Activated naive CD4-positive, alpha-beta T cell treated with anti-CD3 and anti-CD28 coated beads, Interleukin-2, amount 50 U/mL, for 72 hours (primary cell): ENCODE measurements at regions not wholly inside any gene's neighbourhood (a gene's known extent, or its start where the extent isn't known, plus 50 kb on each side); places are given as distances from the start of the nearest gene placed in this dataset.

Experiments
- ATAC-seq, 2 donors: fragments of 150-1000 bp; cut with Tn5 transposase; 2 replicates each; pipeline ENCODE4 v1.10.0; 2021; ENCODE audit warnings: mild to moderate bottlenecking in 2 of 2, moderate library complexity in 2 of 2
- DNase-seq, 2 donors: peaks; one replicate each; pipeline ENCODE4 v3.0.0; 2021 to 2022; ENCODE audit warnings: low spot score in 2 of 2
- H3K27ac Mint-ChIP-seq, 2 donors: one replicate each; pipeline ENCODE4 v1.8.0; 2022; ENCODE audit warnings: mild to moderate bottlenecking in 2 of 2, mixed read lengths in 2 of 2
- H3K36me3 Mint-ChIP-seq, 2 donors: one replicate each; pipeline ENCODE4 v1.8.0; 2022; ENCODE audit warnings: mixed read lengths in 2 of 2
- H3K9me3 Mint-ChIP-seq, 2 donors: one replicate each; pipeline ENCODE4 v1.8.0; 2022; ENCODE audit warnings: mixed read lengths in 2 of 2

DNA sequence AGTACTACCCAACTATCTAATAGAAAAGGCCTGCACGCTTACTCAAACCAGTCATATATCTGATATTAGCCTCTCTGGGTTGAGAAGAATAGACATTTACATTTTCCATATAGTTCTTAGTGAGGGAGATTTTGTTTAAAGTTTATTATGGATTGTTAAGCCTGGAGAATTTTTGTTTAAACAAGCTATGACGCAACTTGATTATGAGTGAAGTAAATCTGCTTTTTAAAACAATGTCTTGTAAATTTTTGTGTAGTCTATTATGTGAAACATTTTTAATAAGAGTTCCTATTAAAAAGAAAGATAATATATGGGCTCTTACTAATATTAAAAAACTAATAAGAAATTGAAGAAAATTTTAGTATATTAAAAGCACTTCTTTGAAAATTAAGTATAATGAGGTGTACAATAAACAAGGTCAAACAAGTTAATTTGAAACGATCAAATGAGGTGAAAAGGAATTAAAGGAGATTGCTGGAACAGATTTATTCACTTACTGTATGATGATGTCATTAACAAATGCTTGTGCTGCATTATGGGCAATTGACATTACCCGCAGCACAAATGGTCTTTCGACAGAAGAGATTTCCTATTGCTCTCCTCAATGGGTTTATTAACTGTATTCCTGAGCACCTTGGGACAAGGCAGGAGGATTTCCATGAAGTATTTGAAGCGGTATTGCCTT lies 229.2 kb upstream of the SMIM21 start:
- no peak for ATAC-seq
- H3K9me3 Mint-ChIP-seq: peaks cover 6 to 9% of the 10 kb centered on the region in 2 donors

DNA sequence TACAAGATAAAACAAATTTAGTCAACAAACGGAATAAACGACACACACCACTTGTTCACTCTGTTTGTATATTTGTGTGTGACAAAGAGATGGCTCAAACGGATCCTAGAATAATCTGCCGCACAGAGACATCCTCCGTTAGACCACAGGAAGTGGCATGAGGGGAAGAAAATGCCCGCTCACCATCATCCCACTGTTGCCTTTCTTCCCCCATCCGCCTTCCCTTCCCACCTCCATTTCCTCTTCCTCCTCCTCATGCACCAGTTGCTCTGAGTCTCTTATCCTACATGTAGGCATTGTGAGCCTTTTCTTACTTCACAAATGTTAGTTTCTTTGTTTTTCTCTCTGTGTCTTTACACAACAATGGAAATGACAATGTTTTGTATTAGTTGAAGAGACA lies 228.5 kb upstream of the SMIM21 start:
- Mint-ChIP-seq H3K27ac (no peak overlapping the region), H3K9me3 (peaks cover 3 to 5% of the 10 kb centered on the region in 2 donors), H3K36me3 (no peaks in the 10 kb centered on the region)
- ATAC-seq (no peak), DNase-seq (no peak)

More for the DNA sequence above, 229.2 kb upstream of the SMIM21 start:
- H3K36me3 Mint-ChIP-seq: no peaks in the 10 kb centered on the region
- H3K27ac Mint-ChIP-seq: no peak overlapping the region
- DNase-seq: no peak

DNA sequence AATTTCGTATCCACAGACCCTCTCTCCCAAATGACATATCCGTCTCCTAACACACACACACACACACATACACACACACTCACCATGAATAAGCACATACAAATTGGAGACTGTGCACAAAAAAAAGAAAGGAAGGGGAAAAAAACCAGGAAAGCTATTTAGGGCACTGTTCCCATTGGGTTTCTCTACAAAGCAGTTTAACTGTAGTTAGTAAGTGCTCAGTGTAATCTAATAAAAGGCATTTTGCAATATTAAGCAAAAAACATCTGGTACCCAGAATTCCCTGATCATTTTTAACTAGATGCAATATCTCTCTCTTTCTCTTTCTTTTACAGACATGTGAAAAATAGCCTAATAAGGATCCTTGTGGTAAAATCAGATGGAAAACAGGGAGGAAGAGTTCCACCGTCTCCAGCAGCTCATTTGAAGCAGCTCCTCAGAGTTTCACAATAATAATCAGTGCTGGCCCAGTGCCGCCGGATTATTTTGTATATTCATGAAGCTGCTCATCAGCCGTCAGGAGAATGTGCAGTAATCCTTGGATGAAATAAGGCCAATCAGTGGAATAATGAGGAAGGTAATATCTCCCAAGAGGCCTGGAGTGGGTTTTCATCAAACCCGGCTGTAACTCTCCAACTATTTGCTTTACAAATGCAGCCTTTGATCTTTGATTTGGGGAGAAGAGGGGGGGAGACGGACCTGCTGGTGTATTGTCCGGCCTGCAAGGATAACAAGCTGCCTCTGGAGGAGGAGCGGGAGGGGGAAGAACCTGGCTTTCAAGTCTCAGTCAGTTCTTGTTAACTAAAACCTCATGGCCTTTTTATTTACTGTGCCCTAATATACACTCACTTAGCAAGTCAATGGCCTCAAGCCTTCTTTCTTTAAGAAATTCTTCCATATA lies 227.6 kb upstream of the SMIM21 start:
- Mint-ChIP-seq H3K36me3 (no peaks in the 10 kb centered on the region), H3K27ac (no peak overlapping the region), H3K9me3 (no peaks in the 10 kb centered on the region)
- DNase-seq: no peak
- no peak for ATAC-seq

DNA sequence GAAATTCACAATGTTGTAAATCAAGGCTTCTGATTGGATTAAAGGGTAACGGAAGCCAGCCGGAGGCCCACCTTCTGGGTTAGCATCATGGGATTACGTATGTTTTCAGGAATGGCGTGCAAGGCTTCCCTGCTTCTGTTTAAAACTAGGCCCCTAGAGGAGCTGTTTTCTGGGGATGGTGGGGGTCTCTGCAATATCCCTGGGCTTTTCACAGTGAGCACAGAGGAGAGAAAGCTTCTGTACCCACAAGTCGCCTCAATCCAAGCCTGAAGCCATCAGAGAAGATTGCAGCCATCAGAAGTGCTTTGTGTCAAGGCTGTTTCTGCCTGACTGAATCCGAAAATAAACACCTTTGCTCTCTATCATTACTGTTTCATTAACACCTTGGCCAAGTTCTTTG lies 226.9 kb upstream of the SMIM21 start:
- no peak overlapping the region for H3K27ac Mint-ChIP-seq
- H3K9me3 Mint-ChIP-seq: no peaks in the 10 kb centered on the region
- H3K36me3 Mint-ChIP-seq: no peaks in the 10 kb centered on the region
- DNase-seq (no peak), ATAC-seq (no peak)

DNA sequence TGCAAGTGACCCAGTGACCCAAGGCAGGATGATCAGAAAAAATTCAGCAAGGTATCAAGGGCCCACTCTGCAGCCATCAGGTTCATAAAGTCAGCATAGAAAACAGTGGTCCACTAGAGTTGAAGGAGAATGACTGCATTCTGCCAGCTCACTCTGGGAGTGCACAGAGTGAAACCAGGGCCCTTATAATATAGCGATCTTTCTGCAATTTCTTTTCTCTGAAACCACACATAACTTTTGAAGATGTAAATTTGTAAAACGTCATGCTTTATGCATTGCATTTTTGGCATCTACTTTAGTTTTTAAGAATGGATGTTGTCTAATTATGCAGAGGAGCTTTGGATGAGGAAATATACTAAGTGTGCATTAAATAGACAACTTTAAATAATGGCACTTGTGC lies 225.0 kb upstream of the SMIM21 start:
- DNase-seq (no peak), ATAC-seq (no peak)
- H3K27ac Mint-ChIP-seq: no peak overlapping the region
- no peaks in the 10 kb centered on the region for H3K36me3 Mint-ChIP-seq
- H3K9me3 Mint-ChIP-seq: peaks cover 0 to 4% of the 10 kb centered on the region in 2 donors

DNA sequence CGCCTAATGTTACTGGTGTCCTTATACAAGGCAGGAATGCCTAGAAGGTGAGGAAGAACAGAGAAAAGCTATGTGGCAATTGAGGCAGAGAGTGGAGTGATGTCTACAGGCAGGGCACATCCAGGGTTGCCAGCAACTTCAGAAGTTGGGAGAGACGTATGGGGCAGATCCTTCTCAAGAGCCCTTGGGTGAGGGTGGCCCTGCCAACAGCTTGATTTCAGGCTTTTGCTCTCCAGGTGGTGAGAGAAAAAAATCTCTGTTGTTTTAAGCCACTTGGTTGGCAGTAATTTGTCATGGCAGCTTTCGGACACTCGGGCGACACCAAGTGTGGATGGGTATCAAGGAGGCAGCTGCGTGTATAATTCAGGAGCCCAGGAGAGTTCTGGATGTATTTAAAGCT lies 217.4 kb upstream of the SMIM21 start:
- Mint-ChIP-seq H3K36me3 (peaks cover 0 to 7% of the 10 kb centered on the region in 2 donors), H3K27ac (no peak overlapping the region), H3K9me3 (peaks cover 10 to 25% of the 10 kb centered on the region in 2 donors)
- ATAC-seq (no peak), DNase-seq (no peak)

DNA sequence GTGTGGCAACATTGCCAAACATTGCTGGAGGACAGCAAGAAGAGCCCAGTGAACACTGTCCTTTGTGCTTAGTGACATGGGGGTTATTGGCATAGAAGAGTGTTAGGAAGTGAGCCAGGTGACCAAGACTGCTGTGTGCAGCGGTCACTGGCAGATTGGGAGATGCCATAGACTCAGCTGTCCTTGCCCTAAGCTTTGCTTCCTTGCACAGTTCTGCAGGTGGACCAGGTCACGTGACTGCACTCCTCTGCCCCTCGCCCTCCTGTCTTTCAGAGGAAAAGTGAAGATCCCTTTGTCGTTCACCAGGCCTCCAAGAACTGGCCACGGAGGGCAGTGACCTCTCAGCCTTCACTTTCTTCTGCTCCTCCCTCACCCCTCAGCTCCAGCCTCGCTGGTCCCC lies 215.6 kb upstream of the SMIM21 start:
- Mint-ChIP-seq H3K36me3 (peaks cover 0 to 7% of the 10 kb centered on the region in 2 donors), H3K27ac (no peak overlapping the region), H3K9me3 (peaks cover 10 to 25% of the 10 kb centered on the region in 2 donors)
- no peak for ATAC-seq
- no peak for DNase-seq

DNA sequence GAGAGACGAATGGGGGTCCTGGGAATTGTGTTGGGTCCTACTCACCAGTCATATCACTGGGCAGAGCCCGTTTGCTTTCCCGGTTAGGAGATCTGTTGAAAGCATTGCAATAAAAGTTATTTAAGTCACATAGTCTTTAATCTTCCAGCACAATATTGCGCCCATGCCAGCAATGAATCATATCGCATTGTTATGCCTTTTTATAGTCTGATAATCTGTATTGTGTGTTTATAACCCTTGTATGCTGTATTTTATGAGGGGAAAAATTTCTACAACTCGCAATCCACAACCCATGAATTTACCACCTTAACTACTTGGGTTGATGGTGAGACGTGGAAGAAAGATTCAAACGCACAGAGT lies 211.9 kb upstream of the SMIM21 start:
- Mint-ChIP-seq H3K9me3 (peaks cover 0 to under 1% of the 10 kb centered on the region in 2 donors), H3K27ac (no peak overlapping the region), H3K36me3 (no peaks in the 10 kb centered on the region)
- DNase-seq: no peak
- no peak for ATAC-seq

DNA sequence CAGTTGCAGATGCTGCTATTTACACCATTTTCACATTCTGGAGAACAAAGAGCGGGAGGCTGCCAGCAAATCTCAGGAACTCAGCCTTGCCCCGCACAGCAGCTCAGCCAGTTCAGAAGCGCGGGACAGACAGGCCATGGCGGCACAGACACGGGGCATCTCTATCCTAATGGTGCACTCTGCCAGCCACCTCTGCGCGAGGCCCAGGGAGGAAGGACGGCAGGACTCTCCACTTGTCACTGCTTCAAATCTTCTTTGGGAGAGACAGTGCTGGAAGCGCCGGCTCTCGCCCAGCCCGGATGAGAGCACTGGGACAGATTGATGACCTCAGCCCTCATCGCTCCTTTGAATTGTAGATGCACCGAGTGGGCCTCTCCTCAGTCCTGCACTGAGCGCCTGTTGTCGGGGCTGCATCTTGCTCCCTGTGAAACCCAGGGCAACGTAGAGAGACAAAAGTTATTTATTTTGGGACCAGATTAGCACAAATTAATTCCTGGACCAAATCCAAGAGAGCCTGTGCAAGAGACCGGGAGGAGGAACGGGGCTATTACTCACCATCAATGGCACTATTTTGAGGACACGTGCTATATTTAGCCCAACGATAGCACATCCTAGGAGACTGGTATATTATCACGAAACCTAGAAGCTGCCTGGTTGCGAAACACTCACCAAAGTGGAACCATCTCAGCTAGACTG lies 211.4 kb upstream of the SMIM21 start:
- Mint-ChIP-seq H3K27ac (peak overlapping the region in 1 of 2 donors; percentile 44), H3K9me3 (no peaks in the 10 kb centered on the region), H3K36me3 (no peaks in the 10 kb centered on the region)
- ATAC-seq: no peak
- DNase-seq: no peak

DNA sequence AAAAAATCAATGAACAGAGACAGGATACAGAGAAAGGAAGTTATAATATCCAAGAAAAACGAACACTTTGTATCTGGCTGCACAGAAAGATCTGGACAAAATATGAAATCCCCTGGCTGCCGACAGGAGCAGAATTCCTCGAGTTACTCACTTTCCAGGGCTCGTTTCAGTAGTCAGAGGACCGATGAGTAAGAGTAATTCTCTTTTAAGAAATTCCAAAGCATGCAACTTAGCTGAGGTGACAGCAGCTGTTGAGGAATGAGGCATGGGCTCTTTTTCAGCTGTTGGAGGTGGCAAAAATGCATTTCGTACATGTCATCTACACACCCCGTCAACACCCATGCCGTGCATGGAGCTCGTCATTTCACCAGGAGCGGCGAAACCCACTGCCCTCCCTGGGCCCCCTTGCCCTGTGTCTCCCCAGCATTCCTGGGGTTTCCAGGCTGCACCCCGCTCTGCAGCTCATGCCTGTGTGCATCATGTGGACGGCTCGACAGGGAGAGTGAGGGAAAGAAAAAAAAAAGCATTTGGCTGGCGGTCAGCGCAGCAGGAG lies 210.8 kb upstream of the SMIM21 start:
- Mint-ChIP-seq H3K36me3 (no peaks in the 10 kb centered on the region), H3K9me3 (no peaks in the 10 kb centered on the region), H3K27ac (peak overlapping the region in 1 of 2 donors; percentile 44)
- no peak for DNase-seq
- ATAC-seq: no peak

DNA sequence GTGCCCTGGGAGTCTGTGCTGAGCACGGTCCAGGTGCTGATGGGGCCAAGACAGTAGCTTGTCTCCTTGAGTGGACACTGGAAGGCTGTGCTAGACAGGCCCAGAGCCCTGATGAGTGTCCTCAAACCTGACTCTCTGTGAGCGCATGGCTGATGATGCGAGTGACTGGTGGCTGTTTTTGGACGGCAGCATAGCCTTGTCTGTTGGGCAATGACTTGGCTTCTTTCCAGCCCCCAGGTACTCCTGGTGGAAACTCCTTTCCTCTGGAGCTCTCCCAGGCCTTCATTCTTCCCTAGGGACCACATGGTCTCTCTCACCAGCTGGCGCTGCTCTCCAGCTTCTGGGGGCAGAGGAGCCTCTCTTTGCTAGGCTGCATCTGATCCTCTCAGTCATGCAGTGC lies 207.6 kb upstream of the SMIM21 start:
- no peaks in the 10 kb centered on the region for H3K36me3 Mint-ChIP-seq
- no peaks in the 10 kb centered on the region for H3K9me3 Mint-ChIP-seq
- ATAC-seq: no peak

DNA sequence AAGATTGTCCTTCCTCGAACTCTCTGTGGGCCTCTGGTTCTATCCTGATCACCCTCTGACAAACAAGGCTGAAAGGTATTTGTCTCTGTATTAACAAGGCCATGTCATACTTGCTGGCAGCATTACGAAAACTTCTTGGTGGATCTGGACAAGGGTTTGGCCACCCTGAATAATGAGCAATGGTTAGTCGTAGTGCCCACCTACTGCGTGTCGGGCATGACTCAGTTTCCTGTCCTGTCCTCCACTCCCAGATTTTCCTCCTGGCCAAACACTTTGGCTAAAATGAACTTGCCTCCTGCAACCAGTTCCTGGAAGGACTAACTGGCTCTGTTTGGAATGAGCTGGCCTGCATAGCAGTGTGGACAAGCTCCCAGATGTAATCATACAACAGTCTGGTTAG lies 198.5 kb upstream of the SMIM21 start:
- no peak for ATAC-seq
- no peak for DNase-seq
- Mint-ChIP-seq H3K36me3 (no peaks in the 10 kb centered on the region), H3K9me3 (no peaks in the 10 kb centered on the region), H3K27ac (no peak overlapping the region)

More for the DNA sequence above, 207.6 kb upstream of the SMIM21 start:
- no peak for DNase-seq
- no peak overlapping the region for H3K27ac Mint-ChIP-seq

DNA sequence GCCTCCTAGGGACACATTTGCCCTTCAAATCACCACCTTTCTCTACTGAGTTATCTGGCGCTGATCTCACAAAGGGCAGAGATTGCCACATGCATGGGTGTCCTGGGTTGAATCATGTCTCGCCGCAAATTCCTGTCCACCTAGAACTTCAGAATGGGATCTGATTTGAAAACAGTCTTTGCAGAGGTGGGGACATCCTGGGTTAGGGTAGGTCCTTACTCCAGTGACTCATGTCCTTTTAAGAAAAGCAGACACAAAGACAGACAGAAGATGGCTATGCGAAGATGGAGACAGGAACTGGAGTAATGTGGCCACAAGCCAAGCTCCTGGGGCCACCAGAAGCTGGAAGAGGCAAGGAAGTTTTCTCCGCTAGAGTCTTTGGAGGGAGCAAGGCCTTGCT lies 197.4 kb upstream of the SMIM21 start:
- Mint-ChIP-seq H3K36me3 (no peaks in the 10 kb centered on the region), H3K9me3 (no peaks in the 10 kb centered on the region), H3K27ac (no peak overlapping the region)
- DNase-seq: no peak
- no peak for ATAC-seq

DNA sequence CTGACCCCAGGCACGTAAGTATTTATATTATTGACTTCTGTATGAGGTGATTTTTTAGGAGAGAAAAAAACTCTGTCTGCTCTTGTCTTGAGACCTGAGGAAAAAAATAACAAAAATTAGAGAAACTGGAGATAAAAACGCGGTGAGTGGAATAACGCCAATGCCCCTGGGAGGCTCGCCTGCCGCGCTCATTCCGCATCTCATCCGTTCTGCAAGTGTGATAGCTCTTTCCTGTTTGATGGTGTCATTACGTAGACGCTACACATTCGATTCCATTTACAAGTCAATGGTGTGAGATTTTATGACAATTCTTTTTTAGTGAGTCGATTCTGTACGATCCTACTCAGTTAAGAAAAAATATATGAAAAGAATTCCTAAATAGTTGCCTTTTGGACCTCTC lies 194.3 kb upstream of the SMIM21 start:
- Mint-ChIP-seq H3K9me3 (no peaks in the 10 kb centered on the region), H3K36me3 (no peaks in the 10 kb centered on the region), H3K27ac (peak overlapping the region in 1 of 2 donors; percentile 50)
- ATAC-seq: no peak
- DNase-seq: no peak

DNA sequence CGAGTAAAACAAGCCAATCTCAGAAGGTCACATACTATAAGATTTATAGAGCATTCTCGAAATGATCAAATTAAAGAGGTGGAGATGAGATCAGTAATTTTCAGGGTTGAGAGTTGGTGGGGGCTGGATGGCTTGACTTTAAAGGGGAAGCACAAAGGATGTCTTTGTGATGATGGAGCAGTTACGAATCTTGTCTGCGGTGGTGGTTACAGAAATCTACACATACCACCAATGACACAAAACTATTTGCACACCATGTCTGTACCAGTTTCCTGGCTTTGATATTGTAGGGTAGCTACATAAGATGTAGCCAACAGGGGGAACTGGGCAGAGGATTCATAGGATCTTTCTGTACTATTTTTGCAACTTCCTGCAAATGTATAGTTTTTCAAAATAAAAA lies 190.6 kb upstream of the SMIM21 start:
- no peak for DNase-seq
- no peaks in the 10 kb centered on the region for H3K36me3 Mint-ChIP-seq
- no peak overlapping the region for H3K27ac Mint-ChIP-seq
- H3K9me3 Mint-ChIP-seq: no peaks in the 10 kb centered on the region
- ATAC-seq: no peak

DNA sequence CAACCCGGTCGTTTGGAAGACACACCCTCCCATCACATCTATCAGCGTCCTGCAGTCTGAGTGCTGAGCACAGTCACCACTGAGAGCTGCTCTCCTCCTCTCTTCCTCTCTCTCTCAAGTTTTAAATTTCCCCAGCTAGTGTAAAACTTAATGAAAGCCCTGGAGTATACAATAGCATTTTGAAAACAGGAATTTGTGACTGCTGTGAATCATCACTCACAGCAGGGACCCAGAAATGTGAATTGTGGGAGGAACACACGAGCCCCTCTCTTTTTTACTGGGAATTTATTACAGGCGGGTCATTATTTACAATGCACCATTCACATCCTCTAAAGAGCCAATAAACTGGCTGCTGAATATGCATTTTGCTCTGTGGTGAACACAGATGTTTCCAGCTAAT lies 185.0 kb upstream of the SMIM21 start:
- H3K9me3 Mint-ChIP-seq: no peaks in the 10 kb centered on the region
- H3K36me3 Mint-ChIP-seq: no peaks in the 10 kb centered on the region
- DNase-seq (no peak), ATAC-seq (no peak)
- H3K27ac Mint-ChIP-seq: no peak overlapping the region

DNA sequence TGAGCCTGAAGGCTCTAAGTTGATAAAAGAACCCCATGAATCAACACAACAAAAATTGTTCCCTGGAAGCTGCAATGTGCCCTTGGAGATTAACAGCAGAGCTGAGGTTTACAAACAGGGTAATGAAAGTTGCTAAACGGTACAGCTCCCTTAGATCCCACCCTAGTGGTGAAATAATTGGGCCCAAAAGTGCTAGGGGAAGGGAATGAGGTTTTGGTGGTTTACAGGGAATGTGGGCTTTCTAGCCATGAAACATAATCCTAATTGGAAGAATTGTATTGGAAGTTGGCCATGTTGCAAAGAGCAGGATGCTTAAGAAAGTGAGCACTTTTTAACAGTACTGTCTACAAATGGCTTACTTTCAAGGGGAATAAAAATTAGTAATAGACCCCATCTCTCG lies 180.2 kb upstream of the SMIM21 start:
- Mint-ChIP-seq H3K9me3 (peaks cover 0 to 5% of the 10 kb centered on the region in 2 donors), H3K36me3 (no peaks in the 10 kb centered on the region), H3K27ac (no peak overlapping the region)
- ATAC-seq: no peak
- DNase-seq: no peak
